IPS-18c (cell line): ENCODE measurements at regions not wholly inside any gene's neighbourhood (a gene's known extent, or its start where the extent isn't known, plus 50 kb on each side); places are given as distances from the start of the nearest gene placed in this dataset.
"Not testable (repeated sequence)": the region's sequence is repeated elsewhere in the genome, so short reads cannot be mapped to it uniquely, and the experiment has no call there.

ENCODE experiments used
- H3K4me3 ChIP-seq: 2 replicates; pipeline ENCODE4 v1.7.0; 2013; ENCODE audit warnings: low read depth, mild to moderate bottlenecking, low read length, moderate library complexity; ENCODE audit not compliant: insufficient read depth
- H3K9me3 ChIP-seq: one replicate; pipeline ENCODE4 v1.6.1; 2013; ENCODE audit warnings: mild to moderate bottlenecking, low read length, moderate library complexity; ENCODE audit not compliant: control insufficient read depth, insufficient read depth

DNA sequence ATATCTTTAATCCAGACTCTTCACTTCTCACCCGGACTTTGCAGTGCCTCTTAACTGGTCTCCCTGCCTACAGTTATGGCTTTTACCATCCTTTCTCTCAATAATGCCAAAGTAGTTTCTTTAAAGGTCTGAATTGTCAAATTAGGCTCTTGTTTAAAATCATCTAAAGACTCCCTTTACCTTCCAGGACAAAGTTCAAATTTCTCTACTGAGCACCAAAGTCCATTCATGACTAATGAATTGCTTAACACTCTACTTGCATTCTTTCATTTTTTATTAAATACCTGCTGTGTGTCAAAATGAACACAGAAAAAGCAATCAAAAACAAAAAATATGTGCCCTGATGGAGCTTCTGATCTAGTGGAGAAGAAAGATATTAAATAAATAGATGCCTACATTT, 472.4 kb upstream of the UBE2E2 start:
- H3K4me3 ChIP-seq, result no peak overlapping the region
- H3K9me3 ChIP-seq, result peaks cover 2% of the 10 kb centered on the region

DNA sequence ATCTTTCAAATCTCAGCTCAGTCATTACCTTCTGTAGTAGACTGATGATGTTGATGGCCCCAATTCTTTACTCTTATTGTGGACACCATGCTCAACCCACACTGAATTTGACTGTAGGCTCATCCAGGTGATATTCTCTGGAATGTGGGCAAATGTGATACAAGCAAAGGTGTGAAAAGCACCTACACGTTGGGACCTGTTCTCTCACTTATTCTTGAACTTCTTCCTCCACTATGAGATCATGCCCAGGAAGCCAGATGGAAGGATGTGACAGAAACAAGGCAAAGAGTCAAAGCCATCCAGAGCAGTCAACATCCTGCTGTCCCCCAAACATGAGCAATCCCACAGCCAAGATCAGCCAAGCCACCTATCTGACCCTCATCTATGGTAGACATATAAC, 471.2 kb upstream of the UBE2E2 start:
- Histone ChIP-seq H3K4me3 (no peak overlapping the region), H3K9me3 (no peaks in the 10 kb centered on the region)

DNA sequence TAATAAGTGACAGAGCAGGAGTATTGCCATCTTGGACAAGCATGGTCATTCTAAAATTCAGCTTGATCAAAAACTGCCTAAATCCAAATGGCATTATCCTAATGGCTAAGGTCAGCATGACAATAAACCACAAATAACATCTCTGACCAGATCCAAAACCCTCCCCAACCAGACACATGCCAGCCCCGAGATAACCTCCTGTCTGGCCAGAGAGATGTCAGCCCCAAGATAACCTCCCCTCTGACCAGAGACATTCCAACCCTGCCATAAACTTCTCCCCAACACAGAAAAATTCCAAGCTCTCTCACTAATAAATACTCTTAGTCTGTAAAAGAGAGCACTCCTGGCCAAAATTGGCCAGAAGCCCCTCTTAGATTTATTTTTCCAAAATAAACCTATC, 470.5 kb upstream of the UBE2E2 start:
- H3K4me3 ChIP-seq, result no peak overlapping the region
- no peaks in the 10 kb centered on the region for H3K9me3 ChIP-seq

DNA sequence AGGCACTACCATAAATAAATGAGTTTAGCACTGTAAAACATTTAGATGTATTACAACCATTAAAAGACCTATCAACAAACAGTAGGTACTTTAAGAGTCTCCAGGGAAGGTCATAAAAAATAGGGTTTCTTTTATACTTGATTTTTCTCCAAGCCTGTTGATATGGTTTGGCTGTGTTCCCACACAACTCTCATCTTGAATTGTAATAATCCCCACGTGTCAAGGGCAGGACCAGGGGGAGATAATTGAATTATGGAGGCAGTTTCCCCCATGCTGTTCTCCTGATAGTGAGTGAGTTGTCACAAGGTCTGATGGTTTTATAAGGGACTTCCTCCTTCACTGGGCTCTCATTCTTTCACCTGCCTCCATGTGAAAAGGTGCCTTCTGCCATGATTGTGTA, 468.9 kb upstream of the UBE2E2 start:
- Histone ChIP-seq H3K4me3 (no peak overlapping the region), H3K9me3 (no peaks in the 10 kb centered on the region)

DNA sequence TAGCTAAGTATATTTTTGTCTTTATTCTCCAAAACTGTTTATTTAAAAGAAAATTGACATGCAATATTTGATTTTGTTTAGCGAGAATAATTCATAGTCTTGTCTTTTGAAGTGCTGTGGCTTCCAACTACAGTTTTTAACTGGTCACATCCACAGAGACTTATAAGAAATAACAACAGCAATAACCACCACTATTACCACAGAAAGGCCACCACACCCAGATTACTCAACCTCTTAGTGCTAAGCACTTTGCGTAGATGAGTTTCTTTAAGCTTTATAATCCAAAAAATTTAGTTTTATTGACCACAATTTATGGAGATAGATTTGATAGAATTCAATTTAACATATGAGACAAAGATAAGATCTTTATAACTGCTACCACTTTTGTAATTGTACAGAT, 468.4 kb upstream of the UBE2E2 start:
- H3K9me3 ChIP-seq, result no peaks in the 10 kb centered on the region
- H3K4me3 ChIP-seq, result no peak overlapping the region

DNA sequence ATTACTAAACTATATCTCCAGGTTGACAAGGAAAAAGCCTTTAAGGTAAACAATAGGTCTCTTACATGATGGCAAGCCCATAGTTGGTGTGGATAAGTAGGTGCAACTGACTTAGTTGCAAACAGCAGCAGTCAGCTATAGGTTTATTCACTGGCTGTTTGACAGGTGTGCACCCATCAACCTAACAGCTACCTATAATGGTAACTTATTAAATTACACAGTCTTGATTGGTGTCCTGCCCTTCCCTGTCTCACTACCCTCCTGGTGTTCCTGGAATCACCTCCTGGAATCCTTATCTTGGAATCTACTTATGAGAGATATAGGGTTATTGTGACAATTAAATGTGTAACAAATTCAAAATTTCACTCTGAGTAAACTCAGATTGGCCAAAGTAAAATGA, 467.8 kb upstream of the UBE2E2 start:
- no peaks in the 10 kb centered on the region for H3K9me3 ChIP-seq
- no peak overlapping the region for H3K4me3 ChIP-seq

DNA sequence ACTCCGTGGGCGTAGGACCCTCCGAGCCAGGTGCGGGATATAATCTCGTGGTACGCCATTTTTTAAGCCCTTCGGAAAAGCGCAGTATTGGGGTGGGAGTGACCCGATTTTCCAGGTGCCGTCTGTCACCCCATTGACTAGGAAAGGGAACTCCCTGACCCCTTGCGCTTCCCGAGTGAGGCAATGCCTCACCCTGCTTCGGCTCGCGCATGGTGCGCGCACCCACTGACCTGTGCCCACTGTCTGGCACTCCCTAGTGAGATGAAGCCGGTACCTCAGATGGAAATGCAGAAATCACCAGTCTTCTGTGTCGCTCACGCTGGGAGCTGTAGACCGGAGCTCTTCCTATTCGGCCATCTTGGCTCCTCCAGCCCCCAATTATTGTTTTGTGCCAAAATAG, 459.7 kb upstream of the UBE2E2 start:
- H3K9me3 ChIP-seq, H3K4me3 ChIP-seq: not testable (repeated sequence)

DNA sequence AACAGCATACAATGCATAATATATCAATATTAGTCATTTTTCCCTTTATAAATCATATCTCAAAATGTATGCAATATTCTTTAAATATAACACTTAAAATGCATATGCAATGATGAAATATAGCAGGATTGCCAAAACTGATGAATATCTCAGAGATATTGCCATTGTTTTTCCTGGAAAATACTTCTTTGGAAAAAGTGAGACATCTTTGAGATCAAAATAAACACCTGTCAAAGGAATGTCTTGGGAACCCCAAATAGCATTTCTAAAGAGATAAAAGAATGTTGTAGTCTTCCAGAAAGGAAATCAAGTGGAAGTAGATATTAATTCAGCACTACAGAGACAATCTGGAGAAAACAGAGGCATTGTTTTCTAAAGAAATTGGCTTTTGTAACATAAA, 457.8 kb upstream of the UBE2E2 start:
- no peaks in the 10 kb centered on the region for H3K9me3 ChIP-seq
- H3K4me3 ChIP-seq, result no peak overlapping the region

DNA sequence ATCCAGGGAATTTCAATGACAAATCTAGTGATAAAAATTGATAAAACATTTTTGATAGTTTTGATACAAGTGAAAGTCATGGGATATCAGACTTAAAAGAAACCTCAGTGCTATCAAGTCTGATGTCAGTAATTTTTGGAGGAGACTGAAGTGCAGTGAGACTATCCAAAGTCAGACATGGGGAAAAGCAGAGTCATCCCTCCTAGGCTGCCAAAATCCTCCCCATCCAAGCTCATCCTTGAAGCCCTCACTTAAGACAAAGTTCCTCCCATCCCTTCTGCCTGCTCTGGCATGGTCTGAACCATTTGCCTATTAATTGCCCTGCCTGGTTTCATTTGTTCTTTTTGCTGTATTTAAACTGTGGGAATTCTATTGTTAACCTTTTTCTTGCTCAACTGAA, 456.9 kb upstream of the UBE2E2 start:
- no peak overlapping the region for H3K4me3 ChIP-seq
- no peaks in the 10 kb centered on the region for H3K9me3 ChIP-seq

DNA sequence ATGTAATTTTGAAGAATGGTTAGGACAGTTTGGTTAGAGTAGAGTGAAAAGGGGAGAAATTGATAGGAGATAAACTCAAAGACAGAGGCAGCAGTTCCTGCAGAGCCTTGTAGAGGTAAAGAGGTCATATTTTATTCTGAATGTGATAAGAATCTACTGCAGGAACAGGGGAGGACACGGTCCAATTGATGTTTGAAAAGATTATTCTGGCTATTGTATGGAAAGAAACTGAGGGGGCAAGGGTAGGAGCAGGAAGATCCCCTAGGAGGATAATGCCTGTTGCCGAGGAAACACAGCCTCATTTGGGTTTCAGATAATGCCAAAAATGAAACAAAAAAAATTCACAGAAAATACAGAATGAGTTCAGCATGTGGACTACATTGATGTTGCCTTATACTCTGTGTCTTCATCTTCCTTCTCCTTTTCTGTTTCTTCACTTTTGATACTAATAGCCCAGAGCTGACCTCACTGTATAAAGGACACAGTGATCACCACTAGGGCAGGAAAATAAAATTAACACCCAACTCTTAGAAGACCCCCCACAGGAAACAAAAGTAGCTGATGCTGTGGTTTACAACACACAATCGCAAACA, 454.6 kb upstream of the UBE2E2 start:
- H3K4me3 ChIP-seq, result no peak overlapping the region

DNA sequence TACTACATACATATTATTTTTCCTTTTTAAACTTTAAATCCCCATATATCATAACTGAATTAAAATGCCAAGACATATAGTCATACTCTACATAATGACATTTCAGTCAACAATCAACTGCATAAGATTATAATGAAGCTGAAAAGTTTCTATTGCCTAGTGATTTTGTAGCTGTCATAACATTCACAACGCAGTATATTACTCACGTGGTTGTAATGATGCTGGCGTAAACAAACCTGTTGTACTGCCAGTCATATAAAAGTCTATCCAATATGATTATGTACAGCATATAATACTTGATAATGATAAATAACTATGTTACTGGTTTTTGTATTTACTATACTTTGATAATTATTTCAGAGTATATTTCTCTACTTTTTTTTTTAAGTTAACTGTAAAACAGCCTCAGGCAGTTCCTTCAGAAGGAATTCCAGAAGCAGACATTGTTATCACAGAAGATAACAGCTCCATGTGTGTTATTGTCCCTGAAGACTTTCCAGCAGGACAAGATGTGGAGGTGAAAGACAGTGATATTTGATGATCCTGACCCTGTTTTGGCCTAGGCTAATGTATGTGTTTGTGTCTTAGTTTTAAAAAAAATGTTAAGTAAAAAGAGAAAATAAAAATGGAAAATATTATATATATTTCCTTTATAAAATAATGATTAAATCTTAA, 443.4 kb upstream of the UBE2E2 start:
- no peak overlapping the region for H3K4me3 ChIP-seq
- H3K9me3 ChIP-seq, result no peaks in the 10 kb centered on the region

More for the DNA sequence above, 454.6 kb upstream of the UBE2E2 start:
- H3K9me3 ChIP-seq, result no peaks in the 10 kb centered on the region

DNA sequence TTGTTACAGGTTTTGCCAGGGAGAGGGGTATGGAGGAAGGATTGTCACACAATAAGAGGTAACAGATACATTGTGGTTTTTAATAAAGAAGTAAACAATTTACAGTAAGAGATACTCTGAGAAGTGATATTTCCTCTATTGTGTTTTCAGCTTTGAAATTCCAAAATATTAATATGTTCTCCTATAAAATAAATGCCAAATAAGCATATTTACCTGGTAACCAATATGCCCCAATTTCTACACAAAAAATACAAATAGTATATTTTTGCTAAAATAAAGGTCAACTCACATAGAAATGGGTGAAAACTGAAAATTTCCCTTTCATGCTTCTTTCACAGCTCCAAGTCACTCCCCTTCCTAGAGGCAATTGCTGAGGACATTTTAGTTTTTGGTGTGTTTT, 437.4 kb upstream of the UBE2E2 start:
- H3K9me3 ChIP-seq, result no peaks in the 10 kb centered on the region

DNA sequence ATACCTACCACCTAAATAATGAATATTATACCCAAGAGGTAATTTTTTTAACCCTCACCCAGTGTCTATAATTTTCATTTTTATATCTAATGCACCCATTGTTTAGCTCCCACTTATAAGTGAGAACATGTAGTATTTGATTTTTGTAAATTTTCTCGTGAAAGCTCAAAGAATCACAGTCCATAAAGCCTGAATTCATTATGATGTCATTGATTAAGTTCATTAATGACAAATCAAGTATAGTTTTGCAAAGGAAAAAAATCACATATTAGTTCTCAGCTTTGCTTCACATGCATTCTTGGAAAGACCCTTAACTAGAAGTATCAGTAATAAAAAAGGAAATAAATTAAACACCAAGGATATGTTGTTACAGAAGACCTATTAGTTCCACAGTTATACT, 425.3 kb upstream of the UBE2E2 start:
- Histone ChIP-seq H3K4me3 (no peak overlapping the region), H3K9me3 (no peaks in the 10 kb centered on the region)

More for the DNA sequence above, 437.4 kb upstream of the UBE2E2 start:
- H3K4me3 ChIP-seq, result no peak overlapping the region

DNA sequence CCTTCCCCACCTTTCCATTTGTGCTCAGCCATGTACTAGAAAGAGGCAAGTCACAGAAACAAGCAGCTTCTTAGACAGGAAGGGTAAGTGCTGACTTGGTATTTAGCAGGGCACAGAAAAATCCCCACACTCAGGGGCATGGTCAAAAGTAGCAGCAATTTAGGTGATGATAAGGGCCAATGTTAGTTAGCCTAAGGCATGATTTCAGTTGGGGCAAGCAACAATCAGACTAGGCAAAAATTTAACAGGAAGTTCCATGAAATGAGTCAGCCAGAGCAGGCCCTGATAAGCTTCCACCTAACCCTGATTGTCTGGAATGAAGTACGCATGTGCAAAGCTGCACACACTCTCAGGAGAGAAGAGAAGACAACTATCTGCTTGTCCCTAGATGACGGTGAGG, 423.4 kb upstream of the UBE2E2 start:
- Histone ChIP-seq H3K4me3 (no peak overlapping the region), H3K9me3 (no peaks in the 10 kb centered on the region)

DNA sequence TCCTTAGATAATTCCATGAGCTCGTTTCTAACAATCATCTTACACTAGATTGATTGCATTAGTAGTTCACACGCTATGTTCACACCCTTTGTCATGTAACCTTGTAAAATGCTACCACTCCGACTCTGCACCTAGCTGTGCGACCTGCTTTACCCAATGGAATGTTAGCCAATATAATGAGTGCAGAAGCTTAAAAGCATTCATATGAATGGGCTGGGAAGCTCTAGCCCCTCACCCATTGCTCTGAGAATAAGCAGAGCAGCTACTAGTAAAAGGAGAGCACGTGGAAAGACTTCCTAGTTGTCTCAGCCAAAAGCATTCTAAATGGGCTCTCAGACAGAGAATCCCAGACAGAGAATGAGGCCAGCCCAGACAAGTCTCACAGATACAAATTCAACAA, 410.6 kb upstream of the UBE2E2 start:
- Histone ChIP-seq H3K4me3 (no peak overlapping the region), H3K9me3 (no peaks in the 10 kb centered on the region)

DNA sequence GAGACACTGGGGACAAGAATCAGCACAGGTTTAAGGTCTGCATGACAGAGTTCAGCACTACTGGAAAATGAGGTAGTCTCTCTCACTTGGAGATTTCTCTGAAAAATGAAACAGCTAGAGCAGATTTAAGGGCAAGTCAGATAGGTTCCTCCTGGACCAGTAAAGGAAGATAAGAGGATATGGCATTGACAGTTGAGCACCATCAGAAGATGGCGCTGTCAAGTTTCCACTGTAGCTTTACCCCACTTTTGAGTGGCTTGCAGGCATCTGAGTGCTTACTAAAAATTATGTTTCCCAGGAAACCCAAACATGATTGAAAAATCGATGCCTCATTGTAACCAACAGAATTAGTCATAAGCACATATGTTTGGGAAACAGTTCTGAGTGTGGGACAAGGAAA, 407.2 kb upstream of the UBE2E2 start:
- Histone ChIP-seq H3K9me3 (no peaks in the 10 kb centered on the region), H3K4me3 (no peak overlapping the region)

DNA sequence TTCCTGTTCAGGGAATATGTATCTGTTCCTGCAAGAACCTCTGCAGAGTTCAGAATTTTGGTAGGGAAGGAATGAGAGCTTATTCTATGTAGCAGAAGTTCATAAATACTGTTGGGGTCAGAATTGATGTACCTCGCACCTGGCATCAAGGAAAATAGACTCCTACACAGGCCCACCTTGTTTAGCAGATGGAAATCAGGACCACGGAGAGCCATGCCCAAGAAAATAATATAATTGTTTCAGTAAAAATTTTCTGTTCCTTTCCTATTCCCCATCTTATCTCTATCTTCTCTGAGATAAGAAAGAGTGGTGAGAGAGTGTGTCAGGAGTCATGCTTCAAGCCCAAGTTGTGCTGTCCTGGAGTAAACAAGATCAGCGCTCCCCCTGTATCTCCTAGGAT, 404.7 kb upstream of the UBE2E2 start:
- Histone ChIP-seq H3K4me3 (no peak overlapping the region), H3K9me3 (no peaks in the 10 kb centered on the region)

DNA sequence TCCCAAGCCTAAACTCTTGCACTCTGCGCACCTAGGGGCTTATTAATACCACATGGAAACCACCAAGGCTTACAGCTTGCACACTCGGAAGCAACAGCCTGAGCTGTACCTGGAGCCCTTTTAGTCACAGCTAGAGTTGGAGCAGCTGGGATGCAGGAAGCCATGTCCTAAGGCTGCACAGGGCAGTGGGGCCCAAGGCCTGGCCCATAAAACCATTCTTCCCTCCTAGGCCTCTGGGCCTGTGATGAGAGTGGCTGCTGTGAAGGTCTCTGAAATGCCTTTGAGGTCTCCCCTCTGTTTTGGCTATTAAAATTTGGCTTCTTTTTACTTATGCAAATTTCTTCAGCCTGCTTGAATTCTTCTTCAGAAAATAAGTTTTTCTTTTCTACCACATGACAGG, 383.9 kb upstream of the UBE2E2 start:
- peaks cover 5% of the 10 kb centered on the region for H3K9me3 ChIP-seq
- H3K4me3 ChIP-seq, result no peak overlapping the region

DNA sequence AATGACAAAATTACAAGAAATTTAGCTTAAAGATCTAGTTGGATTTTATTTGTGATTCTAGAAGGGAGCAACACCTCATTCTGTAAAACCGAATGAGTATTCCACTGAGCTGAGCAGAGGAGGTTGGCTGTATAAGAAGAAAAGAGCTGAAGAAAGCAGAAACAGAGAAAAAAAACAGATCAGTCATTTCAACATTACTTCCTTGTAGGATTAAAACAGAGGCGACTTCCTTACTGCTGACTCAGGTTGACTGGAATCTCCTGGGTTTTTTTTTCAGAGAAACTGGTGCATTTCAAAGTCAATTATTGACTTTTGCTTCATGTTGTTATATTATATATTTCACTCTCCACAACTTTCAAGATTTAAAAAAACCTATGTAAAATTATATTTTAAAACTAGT, 368.1 kb upstream of the UBE2E2 start:
- H3K4me3 ChIP-seq, result no peak overlapping the region

More for the DNA sequence above, 368.1 kb upstream of the UBE2E2 start:
- no peaks in the 10 kb centered on the region for H3K9me3 ChIP-seq
